ENCODE measurements at regions not wholly inside any gene's neighbourhood (a gene's known extent, or its start where the extent isn't known, plus 50 kb on each side); places are given as distances from the start of the nearest gene placed in this dataset.

DNA sequence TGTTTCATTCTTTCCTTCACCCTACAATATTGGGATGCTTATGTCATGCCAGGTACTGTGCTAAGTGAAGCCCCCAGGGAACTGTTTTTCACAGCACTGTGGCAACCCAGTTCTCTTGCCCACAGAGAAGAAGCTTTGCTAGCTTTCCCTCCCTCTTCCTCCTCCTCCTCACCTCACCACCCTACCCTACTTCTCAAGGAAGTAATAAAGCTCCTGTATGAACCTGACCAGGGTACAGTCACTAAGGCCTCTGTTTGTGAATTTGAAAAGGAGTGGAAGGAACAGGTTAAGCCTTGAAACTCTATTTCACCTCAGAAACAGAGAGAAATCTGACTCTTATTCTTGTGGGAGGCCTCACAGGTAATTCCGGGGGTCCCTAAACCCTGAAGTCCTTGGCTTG lies 219.4 kb upstream of the RADX start:
- TF ChIP-seq, protein P1, sequence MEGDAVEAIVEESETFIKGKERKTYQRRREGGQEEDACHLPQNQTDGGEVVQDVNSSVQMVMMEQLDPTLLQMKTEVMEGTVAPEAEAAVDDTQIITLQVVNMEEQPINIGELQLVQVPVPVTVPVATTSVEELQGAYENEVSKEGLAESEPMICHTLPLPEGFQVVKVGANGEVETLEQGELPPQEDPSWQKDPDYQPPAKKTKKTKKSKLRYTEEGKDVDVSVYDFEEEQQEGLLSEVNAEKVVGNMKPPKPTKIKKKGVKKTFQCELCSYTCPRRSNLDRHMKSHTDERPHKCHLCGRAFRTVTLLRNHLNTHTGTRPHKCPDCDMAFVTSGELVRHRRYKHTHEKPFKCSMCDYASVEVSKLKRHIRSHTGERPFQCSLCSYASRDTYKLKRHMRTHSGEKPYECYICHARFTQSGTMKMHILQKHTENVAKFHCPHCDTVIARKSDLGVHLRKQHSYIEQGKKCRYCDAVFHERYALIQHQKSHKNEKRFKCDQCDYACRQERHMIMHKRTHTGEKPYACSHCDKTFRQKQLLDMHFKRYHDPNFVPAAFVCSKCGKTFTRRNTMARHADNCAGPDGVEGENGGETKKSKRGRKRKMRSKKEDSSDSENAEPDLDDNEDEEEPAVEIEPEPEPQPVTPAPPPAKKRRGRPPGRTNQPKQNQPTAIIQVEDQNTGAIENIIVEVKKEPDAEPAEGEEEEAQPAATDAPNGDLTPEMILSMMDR (conservative IDR thresholded peaks at IDR 0.05; ENCODE audit: low read depth, low read length), result no peak
- no peak for TF ChIP-seq EZH2 (IDR thresholded peaks at IDR 0.05; ENCODE audit: borderline replicate concordance, low read depth, low read length, poor library complexity, severe bottlenecking)

Measured in A673 (cell line).